PC-3 (cell line): ENCODE measurements at regions not wholly inside any gene's neighbourhood (a gene's known extent, or its start where the extent isn't known, plus 50 kb on each side); places are given as distances from the start of the nearest gene placed in this dataset.
A peak's percentile ranks its signal among the peaks of the same experiment; 100 is the strongest.

Experiments
- ATAC-seq: fragments of 200-7000 bp; cut with Tn5 transposase; 2 replicates; pipeline ENCODE4 v1.9.1; 2020; ENCODE audit warnings: mild to moderate bottlenecking, moderate library complexity
- BruUV-seq: library from RNA; stranded (reverse); fragments of 400-500 nt; replicated peaks from 2 replicates; lab custom pipeline; 2021; lab: Mats Ljungman, UMichigan
- CTCF ChIA-PET: fragments of 300-600 bp; sonication (Branson Sonifier 250); formaldehyde crosslinking; loops from one replicate; lab custom pipeline; 2022; ENCODE audit warnings: antibody characterized with exemption; lab: Charles Lee
- POLR2A ChIA-PET: fragments of 300-600 bp; sonication (Branson Sonifier 250); formaldehyde crosslinking; loops from one replicate; lab custom pipeline; 2022; ENCODE audit warnings: antibody characterized with exemption; ENCODE audit not compliant: unreplicated experiment; lab: Charles Lee
- DNase-seq: peaks from one replicate; pipeline ENCODE4 v3.0.0-alpha.2; 2015
- H2AFZ ChIP-seq: fragments of 300-600 bp; sonication (generic); 2 replicates; pipeline ENCODE4 v1.6.0; 2016; ENCODE audit warnings: antibody characterized with exemption, low read length
- H3F3A ChIP-seq: fragments of 300-600 bp; sonication (generic); one replicate; pipeline ENCODE4 v1.6.0; 2017; ENCODE audit warnings: antibody characterized with exemption, low read length, control low read depth, mild to moderate bottlenecking; ENCODE audit not compliant: unreplicated experiment
- H3K27ac ChIP-seq: fragments of 300-600 bp; sonication (generic); 2 replicates; pipeline ENCODE4 v1.5.1; 2016; ENCODE audit warnings: mild to moderate bottlenecking, low read length
- H3K27me3 ChIP-seq: fragments of 300-600 bp; sonication (generic); 2 replicates; pipeline ENCODE4 v1.6.1; 2016; ENCODE audit warnings: low read length, mixed read lengths
- H3K36me3 ChIP-seq: fragments of 300-600 bp; sonication (generic); 2 replicates; pipeline ENCODE4 v1.6.1; 2016; ENCODE audit warnings: low read depth, mixed run types, low read length, mixed read lengths
- H3K4me1 ChIP-seq: fragments of 300-600 bp; sonication (generic); 2 replicates; pipeline ENCODE4 v1.5.1; 2016; ENCODE audit warnings: low read length; ENCODE audit not compliant: insufficient read depth
- H3K4me2 ChIP-seq: fragments of 300-600 bp; sonication (generic); 2 replicates; pipeline ENCODE4 v1.6.0; 2016; ENCODE audit warnings: low read length
- H3K4me3 ChIP-seq: fragments of 300-600 bp; sonication (generic); 2 replicates; pipeline ENCODE4 v1.5.1; 2016; ENCODE audit warnings: mild to moderate bottlenecking, low read length, mixed read lengths
- H3K79me2 ChIP-seq: fragments of 300-600 bp; sonication (generic); 2 replicates; pipeline ENCODE4 v1.6.1; 2017; ENCODE audit warnings: low read length, mixed read lengths
- H3K9ac ChIP-seq: fragments of 300-600 bp; sonication (generic); 2 replicates; pipeline ENCODE4 v1.6.0; 2016; ENCODE audit warnings: mild to moderate bottlenecking, low read length
- H3K9me2 ChIP-seq: fragments of 300-600 bp; sonication (generic); replicated peaks from 2 replicates; pipeline ENCODE4 v1.6.1; 2016; ENCODE audit warnings: mixed run types, low read length, mixed read lengths
- H3K9me3 ChIP-seq: fragments of 300-600 bp; sonication (generic); 2 replicates; pipeline ENCODE4 v1.6.1; 2016; ENCODE audit warnings: low read length, mixed read lengths
- H4K20me1 ChIP-seq: fragments of 300-600 bp; sonication (generic); 2 replicates; pipeline ENCODE4 v1.6.1; 2016; ENCODE audit warnings: low read length, mixed read lengths
- EZH2 ChIP-seq: fragments of 300-600 bp; sonication (generic); IDR thresholded peaks from one replicate; pipeline ENCODE4 v1.6.1; 2017; ENCODE audit warnings: antibody characterized with exemption, mild to moderate bottlenecking, low read length; ENCODE audit not compliant: unreplicated experiment
- EZH2phosphoT487 ChIP-seq: fragments of 300-600 bp; sonication (generic); IDR thresholded peaks from 2 replicates; pipeline ENCODE4 v1.6.1; 2018; ENCODE audit warnings: mild to moderate bottlenecking, antibody characterized with exemption, low read length, borderline replicate concordance
- intact Hi-C: fragments of 100-400 bp; cut with micrococcal nuclease; formaldehyde crosslinking; loops from 2 replicates; pipeline ENCODE4 v1.9.0; 2023
- TF ChIP-seq, protein P1 (sequence below): fragments of 300-600 bp; sonication (generic); conservative IDR thresholded peaks from 2 replicates; pipeline ENCODE4 v1.5.1; 2017; ENCODE audit warnings: antibody characterized with exemption, low read depth, mild to moderate bottlenecking, low read length

DNA sequence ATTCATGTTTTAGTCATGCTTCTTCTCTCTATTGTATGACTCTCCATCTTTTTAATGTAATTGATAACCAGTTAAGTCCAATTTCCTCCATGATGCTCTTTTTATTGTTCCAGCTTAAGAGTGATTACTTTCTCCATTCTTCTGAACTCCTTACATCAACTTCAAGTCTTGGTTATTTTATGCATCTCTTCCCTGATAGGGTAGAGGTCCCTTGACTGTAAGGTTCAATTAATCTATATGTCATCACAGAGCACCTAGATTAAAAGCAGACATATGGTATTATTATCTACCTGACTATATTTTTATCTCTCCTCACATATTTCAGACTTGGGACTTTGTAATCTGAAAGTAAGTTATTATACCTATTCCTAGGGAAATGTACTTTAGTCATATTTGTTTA, 853.1 kb downstream of the REEP3 start:
- ATAC-seq (no peak), DNase-seq (no peak)
- H3K9ac ChIP-seq = no peak overlapping the region
- no peaks in the 10 kb centered on the region for H3K9me3 ChIP-seq
- no peaks in the 10 kb centered on the region for H3K36me3 ChIP-seq
- H3K4me2 ChIP-seq = no peak overlapping the region
- ChIA-PET CTCF (no interaction called here), POLR2A (no interaction called here)
- no peaks in the 10 kb centered on the region for H3K9me2 ChIP-seq
- H2AFZ ChIP-seq = no peak overlapping the region
- no peak overlapping the region for H3K27ac ChIP-seq
- H4K20me1 ChIP-seq = no peaks in the 10 kb centered on the region
- no peaks in the 10 kb centered on the region for H3F3A ChIP-seq
- no peak overlapping the region for H3K4me3 ChIP-seq
- BruUV-seq = no TSS peak
- TF ChIP-seq EZH2 = no peak
- TF ChIP-seq, protein P1, sequence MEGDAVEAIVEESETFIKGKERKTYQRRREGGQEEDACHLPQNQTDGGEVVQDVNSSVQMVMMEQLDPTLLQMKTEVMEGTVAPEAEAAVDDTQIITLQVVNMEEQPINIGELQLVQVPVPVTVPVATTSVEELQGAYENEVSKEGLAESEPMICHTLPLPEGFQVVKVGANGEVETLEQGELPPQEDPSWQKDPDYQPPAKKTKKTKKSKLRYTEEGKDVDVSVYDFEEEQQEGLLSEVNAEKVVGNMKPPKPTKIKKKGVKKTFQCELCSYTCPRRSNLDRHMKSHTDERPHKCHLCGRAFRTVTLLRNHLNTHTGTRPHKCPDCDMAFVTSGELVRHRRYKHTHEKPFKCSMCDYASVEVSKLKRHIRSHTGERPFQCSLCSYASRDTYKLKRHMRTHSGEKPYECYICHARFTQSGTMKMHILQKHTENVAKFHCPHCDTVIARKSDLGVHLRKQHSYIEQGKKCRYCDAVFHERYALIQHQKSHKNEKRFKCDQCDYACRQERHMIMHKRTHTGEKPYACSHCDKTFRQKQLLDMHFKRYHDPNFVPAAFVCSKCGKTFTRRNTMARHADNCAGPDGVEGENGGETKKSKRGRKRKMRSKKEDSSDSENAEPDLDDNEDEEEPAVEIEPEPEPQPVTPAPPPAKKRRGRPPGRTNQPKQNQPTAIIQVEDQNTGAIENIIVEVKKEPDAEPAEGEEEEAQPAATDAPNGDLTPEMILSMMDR = no peak
- no peak for TF ChIP-seq EZH2phosphoT487
- H3K4me1 ChIP-seq = no peaks in the 10 kb centered on the region
- no peaks in the 10 kb centered on the region for H3K27me3 ChIP-seq
- no peaks in the 10 kb centered on the region for H3K79me2 ChIP-seq
- intact Hi-C loops = no loop called here

DNA sequence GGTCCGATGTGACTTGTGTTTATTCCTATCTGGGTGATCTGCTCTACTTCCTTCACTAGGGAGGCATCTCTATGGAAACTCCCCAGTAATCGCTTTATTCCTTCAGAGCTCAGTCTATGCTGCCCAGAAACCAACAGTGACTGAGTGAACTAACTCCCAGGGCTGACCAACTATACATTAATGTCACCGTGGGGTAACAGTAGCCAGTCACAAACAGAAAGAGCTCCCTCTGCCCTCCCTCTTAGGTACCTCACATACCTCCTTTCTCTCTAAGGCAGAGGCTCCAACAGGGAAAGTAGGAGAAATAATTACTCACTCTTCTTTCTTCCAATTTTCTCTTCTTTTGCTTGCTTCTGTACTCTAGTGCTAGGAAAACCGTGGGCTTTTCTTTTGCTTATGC, 855.0 kb downstream of the REEP3 start:
- H4K20me1 ChIP-seq = no peaks in the 10 kb centered on the region
- ChIA-PET CTCF (no interaction called here), POLR2A (no interaction called here)
- intact Hi-C loops = loop anchor here (2.0 kb wide), 1 partner anchor 259 kb away; no protein-coding TSS in a partner anchor
- no TSS peak for BruUV-seq
- no peaks in the 10 kb centered on the region for H3K27me3 ChIP-seq
- H2AFZ ChIP-seq = no peak overlapping the region
- H3K4me1 ChIP-seq = no peaks in the 10 kb centered on the region
- no peaks in the 10 kb centered on the region for H3K9me2 ChIP-seq
- no peaks in the 10 kb centered on the region for H3F3A ChIP-seq
- no peak overlapping the region for H3K27ac ChIP-seq
- no peak; the same call in 1 of the 2 replicates for ATAC-seq
- H3K9ac ChIP-seq = no peak overlapping the region
- DNase-seq = no peak
- no peak overlapping the region for H3K4me2 ChIP-seq
- no peaks in the 10 kb centered on the region for H3K79me2 ChIP-seq
- H3K4me3 ChIP-seq = no peak overlapping the region
- no peaks in the 10 kb centered on the region for H3K9me3 ChIP-seq
- no peaks in the 10 kb centered on the region for H3K36me3 ChIP-seq
- TF ChIP-seq EZH2phosphoT487 = no peak
- TF ChIP-seq, protein P1 = peak; percentile 34; the same call in 1 of the 2 replicates
- TF ChIP-seq EZH2 = no peak

DNA sequence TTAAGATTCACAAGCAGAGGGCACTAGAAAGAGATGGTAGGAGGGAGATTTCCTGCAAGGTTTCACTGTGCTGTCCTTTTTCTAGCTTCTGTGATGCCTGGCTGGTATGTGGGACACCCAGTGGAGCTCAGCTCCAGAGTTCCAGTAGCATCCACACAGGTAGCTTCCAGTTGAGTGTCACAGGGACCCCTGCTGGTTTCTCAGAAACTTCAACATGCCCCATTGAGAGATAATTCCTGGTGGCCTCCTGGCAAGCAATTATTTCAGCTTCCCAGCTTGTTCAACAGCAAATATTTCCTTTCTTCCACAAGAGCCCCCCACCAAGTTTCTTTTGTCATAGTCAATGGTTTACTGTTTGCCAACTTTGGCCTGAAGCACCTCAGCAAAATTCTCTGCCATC, 858.7 kb downstream of the REEP3 start:
- CTCF ChIA-PET = interaction anchor here (0.6 to 1.0 kb wide), 4 partner anchors 239 to 425 kb away, joined by 3 to 5 read pairs (median 4); no protein-coding TSS in a partner anchor
- BruUV-seq = no TSS peak
- Histone ChIP-seq H3K36me3 (no peaks in the 10 kb centered on the region), H3K79me2 (no peaks in the 10 kb centered on the region), H3K9me2 (no peaks in the 10 kb centered on the region), H3K9me3 (no peaks in the 10 kb centered on the region), H4K20me1 (no peaks in the 10 kb centered on the region), H3K4me2 (no peak overlapping the region), H3K9ac (no peak overlapping the region), H3F3A (no peaks in the 10 kb centered on the region), H3K4me1 (no peaks in the 10 kb centered on the region), H3K4me3 (no peak overlapping the region), H2AFZ (no peak overlapping the region), H3K27ac (no peak overlapping the region), H3K27me3 (no peaks in the 10 kb centered on the region)
- peak; percentile 90 for ATAC-seq
- peak; percentile 75 for DNase-seq
- intact Hi-C loops = loop anchor here (1.0 to 2.0 kb wide), 2 partner anchors 288 to 339 kb away; no protein-coding TSS in a partner anchor
- TF ChIP-seq EZH2phosphoT487 (no peak), EZH2 (no peak)
- TF ChIP-seq, protein P1 = peak; percentile 81
- POLR2A ChIA-PET = interaction anchor here (0.8 kb wide), 1 partner anchor 341 kb away, joined by 4 read pairs; no protein-coding TSS in a partner anchor
